GM18519 (cell line): ENCODE measurements at regions not wholly inside any gene's neighbourhood (a gene's known extent, or its start where the extent isn't known, plus 50 kb on each side); places are given as distances from the start of the nearest gene placed in this dataset.
"Not testable (repeated sequence)": the region's sequence is repeated elsewhere in the genome, so short reads cannot be mapped to it uniquely, and the experiment has no call there.

ENCODE experiments used
- ATAC-seq: cut with Tn5 transposase; IDR thresholded peaks from one replicate; pipeline ENCODE4 v1.9.1; 2021; ENCODE audit warnings: mild to moderate bottlenecking, moderate library complexity; ENCODE audit not compliant: unreplicated experiment, low FRiP score

DNA sequence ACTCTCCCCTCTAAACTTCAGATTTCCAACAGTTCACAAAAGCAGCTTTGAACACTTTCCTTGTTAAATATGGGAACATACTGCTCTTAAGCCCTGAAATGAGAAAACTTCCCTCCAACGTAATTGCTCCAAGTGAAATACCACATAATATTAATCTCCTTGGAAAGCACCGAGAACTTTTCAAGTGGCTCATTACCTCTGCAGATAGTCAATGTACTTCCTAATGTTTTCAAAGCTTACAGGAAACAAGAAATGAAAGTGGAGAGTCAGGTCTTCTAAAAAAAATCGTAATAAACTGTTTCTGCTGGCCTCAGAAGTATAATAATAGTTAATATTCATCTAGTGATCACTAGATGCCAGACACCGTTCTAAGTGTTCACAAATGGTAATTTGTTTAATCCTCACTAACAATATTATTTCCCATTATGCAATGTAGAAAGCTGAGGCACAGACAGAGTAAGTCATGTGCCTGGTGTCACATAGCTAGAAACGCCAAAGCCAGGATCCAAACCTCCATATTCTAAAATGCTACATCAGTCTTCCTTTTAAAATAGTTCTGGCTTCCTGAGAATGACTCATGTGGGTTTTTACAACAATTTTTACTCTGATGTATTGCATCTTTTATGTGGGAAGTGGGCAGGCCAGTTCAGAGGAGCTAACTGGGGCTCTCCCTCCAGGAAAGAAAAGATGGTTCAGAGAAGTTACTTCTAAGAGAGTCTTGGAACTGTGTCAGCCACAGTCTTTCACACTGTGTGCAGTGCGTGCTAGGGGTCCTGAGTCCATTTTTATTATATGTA lies 177.2 kb downstream of the PLPPR4 start:
- no peak for ATAC-seq

DNA sequence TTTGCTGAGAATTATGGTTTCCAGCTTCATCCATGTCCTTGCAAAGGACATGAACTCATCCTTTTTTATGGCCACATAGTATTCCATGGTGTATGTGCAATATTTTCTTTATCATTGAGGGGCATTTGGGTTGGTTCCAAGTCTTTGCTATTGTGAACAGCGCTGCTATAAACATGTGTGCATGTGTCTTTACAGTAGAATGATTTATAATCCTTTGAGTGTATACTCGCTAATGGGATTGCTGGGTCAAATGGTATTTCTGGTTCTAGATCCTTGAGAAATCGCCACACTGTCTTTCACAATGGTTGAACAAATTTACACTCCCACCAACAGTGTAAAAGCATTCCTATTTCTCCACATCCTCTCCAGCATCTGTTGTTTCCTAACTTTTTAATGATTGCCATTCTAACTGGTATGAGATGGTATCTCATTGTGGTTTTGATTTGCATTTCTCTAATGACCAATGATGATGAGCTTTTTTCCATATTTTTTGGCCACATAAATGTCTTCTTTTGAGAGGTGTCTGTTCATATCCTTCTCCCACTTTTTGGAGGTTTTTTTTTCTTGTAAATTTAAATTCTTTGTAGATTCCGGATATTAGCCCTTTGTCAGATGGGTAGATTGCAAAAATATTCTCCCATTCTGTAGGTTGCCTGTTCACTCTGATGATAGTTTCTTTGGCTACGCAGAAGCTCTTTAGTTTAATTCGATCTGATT lies 180.1 kb downstream of the PLPPR4 start:
- not testable (repeated sequence) for ATAC-seq

DNA sequence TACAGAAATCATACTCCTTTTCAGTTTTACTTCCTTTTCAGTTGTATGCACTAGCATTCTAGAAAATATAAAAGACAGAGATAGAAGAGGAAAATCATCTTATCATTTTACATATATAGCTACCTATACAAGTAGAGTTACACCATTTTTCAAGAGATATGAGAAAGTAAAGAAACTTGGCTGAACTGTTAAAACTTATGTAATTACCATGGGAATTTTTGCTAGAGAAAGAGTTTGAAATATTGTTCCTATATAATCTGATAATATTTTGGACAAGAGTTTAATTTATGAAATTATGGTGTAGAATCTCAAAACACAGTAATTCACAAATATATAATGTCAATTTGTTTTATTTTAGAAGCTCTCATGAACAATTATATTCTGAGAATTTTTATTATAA lies 180.8 kb downstream of the PLPPR4 start:
- ATAC-seq = no peak

DNA sequence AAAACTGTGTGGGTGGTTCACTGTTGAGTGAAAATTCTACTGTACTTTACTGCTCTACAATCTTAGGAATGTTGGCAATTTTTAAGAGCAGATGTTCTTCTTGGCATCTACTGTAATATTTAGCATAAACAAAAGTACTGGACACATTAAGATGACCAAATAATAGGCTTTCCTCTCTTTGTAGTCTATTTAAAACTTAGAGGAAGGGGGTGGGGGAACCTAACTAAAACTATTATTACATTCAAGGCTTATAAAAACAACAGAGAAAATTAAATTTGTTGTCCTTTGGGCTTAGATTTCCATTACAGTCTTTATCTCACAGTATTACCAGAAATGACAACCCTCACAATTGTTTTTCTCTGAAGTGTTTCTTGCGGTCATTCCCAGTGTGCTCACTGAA lies 181.2 kb downstream of the PLPPR4 start:
- no peak for ATAC-seq

DNA sequence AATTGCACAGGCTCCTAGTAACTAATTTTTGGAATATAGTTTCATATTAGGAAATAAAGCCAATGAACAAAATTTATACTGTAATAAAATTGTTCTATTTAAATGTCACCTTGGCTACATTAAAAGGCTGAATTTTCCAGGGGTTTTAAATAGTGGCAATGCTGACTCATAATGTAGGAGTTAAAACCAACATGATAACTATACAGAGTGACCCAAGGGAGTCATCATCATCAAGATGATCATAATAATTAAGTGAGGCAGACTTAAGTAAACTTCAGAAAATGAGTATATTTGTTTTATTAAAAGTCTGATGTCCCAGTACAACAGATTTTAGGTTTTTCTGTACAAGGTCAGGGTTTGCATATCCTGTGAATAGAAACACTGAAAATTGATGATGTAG lies 183.4 kb downstream of the PLPPR4 start:
- ATAC-seq = no peak

DNA sequence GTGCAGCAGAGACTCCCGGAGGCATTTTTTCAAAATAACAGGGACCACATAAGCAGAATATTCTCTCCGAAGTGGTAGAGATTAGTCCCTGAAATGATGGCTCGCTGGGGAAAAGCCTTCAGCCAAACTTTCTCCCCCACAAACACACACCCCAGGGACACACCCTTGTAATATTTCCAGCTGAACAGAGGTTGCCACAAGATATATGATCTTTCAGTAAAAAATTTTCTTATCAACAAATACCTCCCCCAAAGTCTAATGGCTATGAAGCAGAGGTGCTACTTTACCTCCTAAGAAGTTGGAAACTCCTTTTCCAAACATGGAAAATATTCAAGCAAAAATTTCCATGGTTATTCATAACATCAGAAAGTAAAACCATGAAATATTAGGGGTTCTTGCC lies 190.2 kb upstream of the PALMD start:
- ATAC-seq = no peak

DNA sequence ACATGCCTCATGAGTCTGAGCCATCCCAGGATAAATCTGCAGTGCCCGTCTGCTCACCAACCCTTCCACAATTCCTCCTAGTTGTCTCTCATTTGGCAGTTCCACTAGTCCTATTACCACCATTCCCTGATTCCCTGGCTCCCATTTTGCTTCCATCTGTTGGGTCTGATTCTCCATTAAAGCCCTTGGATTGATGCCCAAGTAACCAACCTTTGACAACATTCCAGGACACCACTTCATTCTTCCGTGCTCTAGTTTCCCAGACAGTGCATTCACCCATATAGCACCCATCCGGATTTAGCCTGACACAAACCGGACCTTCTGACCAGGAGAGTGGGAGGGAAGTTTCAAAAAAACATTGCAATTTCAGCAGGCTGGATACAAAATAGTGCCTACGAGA lies 189.4 kb upstream of the PALMD start:
- no peak for ATAC-seq

DNA sequence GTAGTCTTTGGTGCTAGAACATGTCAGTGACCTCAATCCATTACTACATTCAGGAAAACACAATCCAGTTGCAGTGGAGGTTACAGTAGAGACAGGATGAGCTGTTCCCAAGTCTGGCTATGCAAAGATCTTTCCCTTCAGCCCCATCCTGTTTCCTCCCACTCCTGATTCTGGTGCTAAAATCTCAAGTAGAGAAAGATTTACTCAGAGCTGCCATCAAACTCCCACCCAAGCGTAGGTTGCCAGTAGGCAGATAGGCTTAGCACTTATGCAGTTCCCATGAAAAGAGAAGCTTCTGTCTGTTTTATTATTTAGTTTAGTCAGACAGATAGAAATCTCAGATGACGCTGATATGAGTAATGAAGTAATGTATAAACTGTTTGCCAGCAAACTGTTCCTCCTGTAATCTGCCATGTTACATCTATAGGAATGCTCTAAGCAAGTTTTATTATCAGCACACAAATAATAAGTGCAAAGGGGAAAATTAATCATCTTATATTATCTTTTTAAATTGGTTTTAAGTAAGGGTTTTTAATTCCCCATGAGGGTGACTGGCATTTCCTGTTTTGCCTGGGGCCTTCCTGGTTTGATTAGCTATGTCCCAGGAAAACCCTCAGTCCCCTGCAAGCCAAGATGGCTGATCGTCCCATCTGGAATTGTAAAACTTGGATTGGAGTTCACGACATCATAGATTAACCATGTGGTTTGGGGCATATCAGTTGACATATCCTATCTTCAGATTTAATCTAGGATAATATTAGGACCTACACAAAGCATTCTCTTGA lies 188.3 kb upstream of the PALMD start:
- ATAC-seq = no peak

DNA sequence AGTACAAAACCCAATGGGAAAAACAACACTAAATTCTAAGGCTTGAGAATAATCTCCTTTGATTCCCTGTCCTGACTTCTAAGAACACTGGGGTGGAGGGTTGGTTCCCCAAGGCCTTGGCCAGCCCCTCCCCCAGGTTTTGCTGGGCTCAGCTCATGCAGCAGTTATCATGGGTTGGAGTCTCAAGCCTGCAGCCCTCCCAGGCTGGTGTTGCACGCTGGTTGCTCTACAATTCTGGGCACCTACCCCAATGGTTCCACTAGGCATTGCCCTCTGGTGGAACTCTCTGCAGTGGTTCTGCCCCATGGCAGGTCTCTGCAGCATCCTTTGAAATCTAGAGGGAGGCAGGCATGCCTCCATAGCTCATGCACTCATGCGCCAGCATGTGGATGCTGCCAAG lies 184.4 kb upstream of the PALMD start:
- no peak for ATAC-seq

DNA sequence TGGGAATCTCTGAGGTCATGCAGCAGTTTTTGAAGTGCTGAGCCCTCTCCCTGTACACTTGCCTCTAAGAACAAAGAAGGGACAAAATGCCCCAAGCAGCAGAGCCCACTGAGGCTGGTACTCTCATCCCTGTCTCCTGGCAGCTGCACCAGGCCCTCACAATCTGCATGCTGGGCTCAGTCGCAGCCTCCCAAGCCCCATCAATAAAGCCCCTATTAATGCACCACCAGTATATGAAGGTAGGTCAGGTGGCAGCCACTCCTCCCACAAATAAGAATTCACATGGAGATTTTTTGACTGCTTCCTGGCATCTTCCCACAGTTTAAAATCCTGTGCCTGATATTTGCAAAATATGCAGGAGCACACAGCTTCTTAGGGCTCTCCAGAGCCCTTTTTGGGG lies 181.2 kb upstream of the PALMD start:
- no peak for ATAC-seq

DNA sequence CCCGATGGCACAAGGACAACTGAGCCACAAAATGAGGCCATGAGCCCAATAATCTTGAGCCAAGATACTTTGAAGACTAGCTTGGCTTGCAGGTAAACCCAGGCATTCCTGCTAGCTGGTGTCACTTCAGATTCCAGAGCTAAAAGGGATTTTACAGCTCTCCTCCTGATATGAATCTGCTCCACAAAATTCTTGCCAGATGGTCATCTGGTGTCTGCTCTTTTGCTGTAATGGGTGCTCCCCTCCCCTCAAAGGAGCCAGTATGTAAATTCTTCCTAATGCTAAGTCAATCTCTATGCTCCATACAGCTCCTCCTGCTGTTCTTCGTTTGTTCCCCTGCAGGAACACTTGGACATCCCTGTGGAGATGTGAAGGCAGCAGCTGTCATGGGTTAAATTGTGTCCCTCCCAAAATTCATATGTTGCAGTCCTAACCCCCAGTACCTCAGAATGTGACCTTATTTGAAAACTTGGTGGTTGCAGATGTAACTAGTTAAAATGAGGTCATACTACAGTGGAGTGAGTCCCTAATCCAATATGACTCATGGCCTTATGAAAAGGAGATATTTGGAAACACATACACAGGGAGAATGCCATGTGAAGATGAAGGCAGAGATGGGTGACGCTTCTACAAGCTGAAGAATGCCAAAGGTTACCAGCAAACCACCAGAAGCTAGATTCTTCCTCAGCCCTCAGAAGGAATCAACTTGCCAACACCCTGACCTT lies 180.6 kb upstream of the PALMD start:
- no peak for ATAC-seq

DNA sequence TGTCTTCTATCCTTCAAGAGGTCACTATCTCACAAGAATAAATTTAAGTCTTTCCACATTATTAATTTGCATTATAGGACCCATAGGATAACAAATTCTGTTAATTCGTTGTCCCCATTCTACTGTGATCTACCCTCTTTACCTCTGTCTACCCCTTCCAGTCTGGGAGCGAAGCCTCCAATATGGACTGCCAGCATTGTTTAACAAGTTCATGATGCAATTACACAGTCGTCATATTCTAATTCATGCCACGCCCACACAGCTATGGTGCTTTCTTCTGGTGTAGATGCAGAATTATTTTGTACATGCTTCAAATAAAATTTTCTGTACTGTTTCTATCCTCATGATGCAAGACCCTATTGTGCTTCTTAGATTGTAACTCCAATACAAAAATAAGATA lies 178.3 kb upstream of the PALMD start:
- ATAC-seq = no peak

DNA sequence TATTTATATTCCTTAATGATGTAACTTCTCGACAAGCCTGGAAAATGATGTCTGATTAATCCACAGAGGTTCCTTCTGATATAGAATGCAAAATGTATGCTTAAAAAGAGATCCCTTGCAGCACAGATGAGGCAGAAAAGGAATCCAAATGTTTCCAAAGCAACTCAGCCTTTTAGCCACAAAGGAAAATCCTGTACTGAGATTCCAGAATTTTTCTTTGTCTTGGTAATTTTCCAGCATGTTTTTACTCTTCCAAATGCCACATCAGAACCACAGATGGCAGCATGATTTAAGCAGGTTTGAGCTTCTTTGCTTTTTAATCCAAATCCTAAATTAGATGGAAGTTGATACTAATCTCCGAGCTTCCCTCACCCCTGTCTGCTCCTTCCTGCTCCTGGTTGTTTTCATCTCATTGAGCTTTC lies 176.4 kb upstream of the PALMD start:
- no peak for ATAC-seq

DNA sequence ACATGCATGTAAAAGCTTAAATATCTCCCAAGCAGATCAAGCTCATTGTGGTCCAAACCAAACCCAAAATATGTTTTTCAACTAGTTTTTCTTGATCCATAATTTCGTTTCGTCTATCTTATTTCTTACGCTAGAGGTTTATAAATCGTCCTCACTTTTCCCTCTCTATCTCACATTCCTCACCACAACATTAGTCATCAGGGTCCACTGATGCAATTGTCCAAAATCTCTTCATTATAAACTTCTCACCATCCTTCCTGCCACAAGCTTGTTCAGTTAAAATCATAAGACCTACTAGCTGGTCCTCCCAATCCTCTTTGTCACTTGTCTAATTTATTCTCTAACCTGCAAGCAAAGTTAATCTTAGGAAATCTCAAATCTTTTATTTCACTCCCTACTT lies 173.0 kb upstream of the PALMD start:
- no peak for ATAC-seq

DNA sequence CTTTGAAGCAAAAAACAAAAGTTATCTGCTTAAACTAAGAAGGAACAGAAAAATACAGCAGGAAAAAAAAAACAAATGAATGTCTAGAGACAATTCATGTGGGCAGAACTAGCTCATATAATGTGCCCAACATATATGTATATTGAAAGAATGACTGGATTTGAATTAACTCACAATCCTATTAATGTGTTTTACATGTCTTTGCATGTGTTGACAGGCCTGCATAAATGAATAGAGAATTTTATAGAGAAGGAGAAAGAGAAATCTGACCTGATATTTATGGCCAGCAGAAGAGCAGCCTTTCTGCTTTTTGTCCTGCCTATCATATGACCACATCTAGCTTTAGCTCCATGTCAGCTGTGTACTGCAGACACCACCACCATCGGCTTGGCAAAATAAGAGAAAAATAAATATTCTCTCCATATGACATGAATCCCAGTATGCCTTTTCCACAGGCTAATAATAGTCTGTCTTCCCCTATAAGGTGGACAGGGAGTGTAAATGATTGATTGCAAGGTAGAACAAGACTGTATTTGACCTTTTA lies 171.5 kb upstream of the PALMD start:
- ATAC-seq = no peak

DNA sequence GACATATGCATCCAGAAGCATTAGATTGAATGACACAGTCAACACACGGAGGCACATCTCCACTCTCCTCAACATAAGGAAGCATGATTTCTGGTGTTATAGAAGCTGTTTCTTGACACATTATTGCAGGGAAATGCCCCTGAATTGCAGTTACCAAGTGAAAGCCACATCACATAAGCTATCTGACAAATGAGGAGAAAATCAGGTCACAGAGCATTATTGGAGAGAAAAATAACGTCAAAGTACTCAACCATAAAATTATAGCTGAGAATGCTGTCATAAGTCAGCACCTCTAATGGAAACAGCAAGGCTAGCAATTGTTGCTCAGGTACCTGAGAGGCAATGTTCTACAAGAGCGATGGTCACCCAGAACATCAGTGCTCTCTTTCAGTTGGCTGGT lies 169.9 kb upstream of the PALMD start:
- no peak for ATAC-seq

DNA sequence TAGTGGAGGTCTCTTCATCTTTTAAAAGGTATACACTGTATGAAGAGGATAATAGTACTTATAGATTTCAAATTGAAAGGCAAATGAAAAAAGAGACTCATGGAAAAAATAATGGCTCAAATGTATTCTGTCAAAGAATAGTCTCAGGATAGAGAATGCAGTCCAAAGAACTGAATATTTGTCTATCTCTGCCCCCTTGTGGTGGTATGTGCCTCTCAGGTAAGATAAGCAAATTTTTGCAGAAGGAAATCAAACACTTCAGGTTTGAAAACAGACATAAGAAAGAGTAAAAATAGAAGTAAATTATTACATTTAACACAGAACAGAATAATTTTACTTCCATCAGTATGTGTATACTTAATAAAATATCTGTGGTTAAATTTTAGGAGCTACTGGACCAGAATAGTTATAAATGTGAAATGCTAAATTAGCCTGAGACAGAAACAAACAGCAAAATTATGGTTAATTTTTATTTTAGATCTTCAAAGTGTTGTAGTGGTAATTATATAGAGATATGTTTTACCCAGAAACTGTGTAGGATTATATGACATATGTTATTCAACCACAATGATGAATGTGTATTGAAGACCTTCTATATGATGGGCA lies 164.4 kb upstream of the PALMD start:
- ATAC-seq = peak; percentile 81

DNA sequence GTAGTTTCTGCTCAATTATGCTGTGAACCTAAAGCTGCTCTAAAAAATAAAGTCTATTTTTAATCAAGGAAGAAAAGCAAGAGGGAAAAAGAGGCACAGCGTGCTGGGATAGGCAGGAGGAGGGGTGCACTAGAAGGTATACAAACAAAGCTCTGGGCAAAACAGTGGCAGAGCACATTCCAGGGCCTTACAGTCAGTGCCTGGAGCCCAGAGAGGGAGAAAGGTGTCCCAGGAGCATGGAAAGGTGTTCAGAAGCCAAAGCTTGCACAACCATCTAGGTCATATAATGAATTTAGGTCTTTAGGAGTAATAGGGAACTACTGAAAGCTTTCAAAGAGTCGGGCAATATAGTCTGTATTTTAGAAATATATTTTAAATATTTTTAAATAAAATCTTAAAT lies 163.6 kb upstream of the PALMD start:
- no peak for ATAC-seq

DNA sequence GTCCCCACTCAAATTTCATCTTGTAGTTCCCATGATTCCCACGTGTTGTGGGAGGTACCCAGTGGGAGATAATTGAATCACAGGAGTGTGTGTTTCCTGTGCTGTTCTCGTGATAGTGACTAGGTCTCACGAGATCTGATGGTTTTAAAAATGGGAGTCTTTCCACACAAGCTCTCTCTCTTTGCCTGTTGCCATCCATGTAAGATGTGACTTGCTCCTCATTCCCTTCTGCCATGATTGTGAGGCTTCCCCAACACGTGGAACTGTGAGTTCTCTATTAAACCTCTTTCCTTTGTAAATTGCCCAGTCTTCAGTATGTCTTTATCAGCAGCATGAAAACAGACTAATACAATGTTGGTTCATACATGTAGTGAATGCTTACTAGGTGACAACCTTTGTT lies 163.2 kb upstream of the PALMD start:
- no peak for ATAC-seq

DNA sequence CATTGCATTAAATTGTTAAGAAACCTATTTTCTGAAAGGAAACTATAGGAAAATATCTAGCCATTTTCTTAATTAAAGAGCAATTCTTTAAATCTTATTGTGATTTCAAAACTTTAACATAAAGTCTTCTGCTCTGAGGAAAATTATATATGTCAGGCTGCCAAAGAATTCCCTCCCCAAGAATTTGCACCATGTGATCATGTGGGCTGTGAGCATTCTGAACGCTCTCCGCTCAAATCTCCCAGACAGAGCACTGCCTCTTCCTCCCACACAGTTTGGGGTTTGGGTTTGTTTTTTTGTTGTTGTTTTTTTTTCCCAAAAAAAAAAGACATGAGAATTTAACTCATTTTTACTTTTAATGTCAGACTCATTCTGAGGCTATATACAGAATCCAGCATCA lies 155.9 kb upstream of the PALMD start:
- ATAC-seq = no peak
